Omental fat pad (tissue), 3 donors: ENCODE measurements at regions not wholly inside any gene's neighbourhood (a gene's known extent, or its start where the extent isn't known, plus 50 kb on each side); places are given as distances from the start of the nearest gene placed in this dataset.
"Not testable (repeated sequence)": the region's sequence is repeated elsewhere in the genome, so short reads cannot be mapped to it uniquely, and the experiment has no call there.

Source experiments
- ATAC-seq: fragments of 150-250 bp; one replicate; pipeline ENCODE4 v1.9.1; 2016; ENCODE audit warnings: mild to moderate bottlenecking, moderate library complexity; ENCODE audit not compliant: low FRiP score
- DNase-seq: peaks from one replicate; pipeline ENCODE4 v3.0.0-alpha.2; 2019; ENCODE audit warnings: low spot score
- TF ChIP-seq, protein P1 (sequence below), 3 donors: fragments of 450-650 bp; IDR thresholded peaks; one replicate each; pipeline ENCODE4 v1.5.1; 2016 to 2017; ENCODE audit warnings: antibody characterized with exemption in 3 of 3, mild to moderate bottlenecking in 3 of 3, moderate library complexity in 2 of 3

- no peak for ATAC-seq
- no peak for DNase-seq
- TF ChIP-seq, protein P1, sequence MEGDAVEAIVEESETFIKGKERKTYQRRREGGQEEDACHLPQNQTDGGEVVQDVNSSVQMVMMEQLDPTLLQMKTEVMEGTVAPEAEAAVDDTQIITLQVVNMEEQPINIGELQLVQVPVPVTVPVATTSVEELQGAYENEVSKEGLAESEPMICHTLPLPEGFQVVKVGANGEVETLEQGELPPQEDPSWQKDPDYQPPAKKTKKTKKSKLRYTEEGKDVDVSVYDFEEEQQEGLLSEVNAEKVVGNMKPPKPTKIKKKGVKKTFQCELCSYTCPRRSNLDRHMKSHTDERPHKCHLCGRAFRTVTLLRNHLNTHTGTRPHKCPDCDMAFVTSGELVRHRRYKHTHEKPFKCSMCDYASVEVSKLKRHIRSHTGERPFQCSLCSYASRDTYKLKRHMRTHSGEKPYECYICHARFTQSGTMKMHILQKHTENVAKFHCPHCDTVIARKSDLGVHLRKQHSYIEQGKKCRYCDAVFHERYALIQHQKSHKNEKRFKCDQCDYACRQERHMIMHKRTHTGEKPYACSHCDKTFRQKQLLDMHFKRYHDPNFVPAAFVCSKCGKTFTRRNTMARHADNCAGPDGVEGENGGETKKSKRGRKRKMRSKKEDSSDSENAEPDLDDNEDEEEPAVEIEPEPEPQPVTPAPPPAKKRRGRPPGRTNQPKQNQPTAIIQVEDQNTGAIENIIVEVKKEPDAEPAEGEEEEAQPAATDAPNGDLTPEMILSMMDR (IDR thresholded peaks at IDR 0.05), result no peak
Observed at GRCh38 chr2:49656853-49657252, 502.5 kb upstream of the FSHR start.

- DNase-seq, result no peak
- TF ChIP-seq, protein P1 (IDR thresholded peaks at IDR 0.05), result no peak
- no peak for ATAC-seq
Observed at GRCh38 chr2:49643149-49643548, 488.8 kb upstream of the FSHR start.

- ATAC-seq (no peak), DNase-seq (no peak)
- TF ChIP-seq, protein P1 (IDR thresholded peaks at IDR 0.05), result no peak
Observed at GRCh38 chr2:49640630-49641029, 486.3 kb upstream of the FSHR start.

GRCh38 chr2:49621016-49621415, 466.7 kb upstream of the FSHR start:
- TF ChIP-seq, protein P1 (IDR thresholded peaks at IDR 0.05), result no peak
- DNase-seq, result no peak
- ATAC-seq, result no peak

DNA sequence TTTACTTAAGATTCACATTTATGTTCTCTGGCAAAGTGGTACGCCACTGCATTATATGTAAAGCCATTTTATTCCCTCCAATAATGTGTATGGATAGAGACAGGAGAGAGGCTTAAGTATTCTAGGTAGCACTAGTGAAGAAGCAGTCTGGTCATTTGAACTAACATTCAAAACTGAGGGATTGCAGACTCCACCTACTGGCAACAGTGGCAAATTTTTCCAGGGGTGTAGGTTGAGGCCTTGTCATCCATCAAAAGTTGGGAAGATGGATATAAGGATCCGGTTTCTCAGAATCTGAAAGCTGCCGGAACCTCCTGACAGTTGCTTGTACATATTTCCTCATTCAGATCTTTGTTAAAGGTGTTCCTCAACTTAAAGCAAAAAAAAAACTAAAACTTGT, 465.5 kb upstream of the FSHR start:
- TF ChIP-seq, protein P1 (IDR thresholded peaks at IDR 0.05), result no peak
- ATAC-seq (no peak), DNase-seq (no peak)

DNA sequence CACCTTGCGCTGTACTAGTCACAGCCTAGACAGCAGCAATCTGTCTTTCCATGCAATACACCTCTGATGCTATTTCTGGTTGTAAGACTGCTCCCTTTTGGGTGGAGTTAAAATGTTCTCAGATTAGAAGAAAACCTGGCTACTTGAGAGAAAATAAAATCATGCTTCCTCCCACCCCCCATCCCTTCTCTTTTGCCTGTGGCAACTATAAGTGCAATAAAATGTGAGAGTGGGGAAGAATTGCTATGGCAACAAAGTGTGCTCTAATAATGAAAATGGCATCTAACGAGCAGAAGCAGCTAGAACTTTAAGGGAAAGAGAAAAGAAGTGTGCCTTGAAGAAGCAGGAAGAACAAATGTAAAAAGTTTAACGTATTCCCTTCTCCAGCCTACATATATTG, 464.2 kb upstream of the FSHR start:
- no peak for DNase-seq
- no peak for ATAC-seq

DNA sequence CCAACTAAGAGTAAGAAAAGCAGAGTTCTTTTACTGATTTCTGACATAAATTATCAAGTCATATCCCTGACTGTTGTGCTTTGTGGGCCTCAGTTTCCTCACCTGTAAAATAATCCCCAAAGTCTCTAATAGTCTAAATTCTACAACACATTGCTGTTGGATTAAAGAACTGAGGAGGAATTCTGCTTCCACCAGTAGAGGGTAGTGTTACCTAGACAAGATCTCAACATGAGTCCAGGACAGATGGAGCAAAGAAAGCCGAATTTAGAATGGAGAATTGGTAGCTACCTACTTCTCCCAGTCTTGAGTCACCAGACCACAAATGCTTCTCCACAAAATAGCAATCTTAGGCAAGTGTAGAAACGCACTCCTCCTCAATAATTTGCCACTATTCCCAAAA, 462.5 kb upstream of the FSHR start:
- TF ChIP-seq, protein P1 (IDR thresholded peaks at IDR 0.05), result no peak
- ATAC-seq (no peak), DNase-seq (no peak)

More for the DNA sequence above, 464.2 kb upstream of the FSHR start:
- TF ChIP-seq, protein P1 (IDR thresholded peaks at IDR 0.05), result no peak

DNA sequence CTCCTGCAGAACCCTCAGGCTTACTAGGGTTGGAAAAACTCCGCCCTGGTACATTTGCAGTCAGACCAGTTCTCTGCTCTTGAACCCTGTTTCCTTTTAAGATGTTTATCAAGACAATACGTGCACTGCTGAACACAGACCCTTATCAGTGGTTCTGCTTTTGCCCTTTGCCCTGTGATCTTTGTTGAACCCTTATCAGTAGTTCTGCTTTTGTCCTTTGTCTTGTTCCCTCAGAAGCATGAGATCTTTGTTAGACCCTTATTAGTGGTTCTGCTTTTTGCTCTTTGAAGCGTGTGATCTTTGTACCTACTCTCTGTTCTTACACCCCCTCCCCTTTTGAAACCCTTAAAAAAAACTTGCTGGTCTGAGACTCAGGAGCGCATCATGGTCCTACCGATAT, 457.5 kb upstream of the FSHR start:
- ATAC-seq, DNase-seq: not testable (repeated sequence)
